ENCODE measurements at regions not wholly inside any gene's neighbourhood (a gene's known extent, or its start where the extent isn't known, plus 50 kb on each side); places are given as distances from the start of the nearest gene placed in this dataset.
"Not testable (repeated sequence)": the region's sequence is repeated elsewhere in the genome, so short reads cannot be mapped to it uniquely, and the experiment has no call there.

GRCh38 chr5:105872569-105873270, 1798.0 kb downstream of the EFNA5 start:
- no peak overlapping the region for H3K27ac Mint-ChIP-seq
- ATAC-seq (no peak), DNase-seq (no peak)
- H3K36me3 Mint-ChIP-seq, result no peaks in the 10 kb centered on the region
- Histone ChIP-seq H3K4me1 (ENCODE audit: control insufficient read depth, insufficient read depth, low read length) (no peaks in the 10 kb centered on the region), H3K36me3 (ENCODE audit: control insufficient read depth, insufficient read depth, low read length) (no peaks in the 10 kb centered on the region), H3K4me3 (ENCODE audit: low read length) (no peak overlapping the region), H3K9me3 (ENCODE audit: control insufficient read depth, insufficient read depth, low read length) (peaks cover 17% of the 10 kb centered on the region), H3K27ac (ENCODE audit: low read length) (no peak overlapping the region), H3K27me3 (ENCODE audit: control insufficient read depth, insufficient read depth, low read length) (no peaks in the 10 kb centered on the region)
- H3K4me3 Mint-ChIP-seq, result no peak overlapping the region
- no peaks in the 10 kb centered on the region for H3K27me3 Mint-ChIP-seq (ENCODE audit: low read depth in 2 of 2)
- TF ChIP-seq, protein P1, sequence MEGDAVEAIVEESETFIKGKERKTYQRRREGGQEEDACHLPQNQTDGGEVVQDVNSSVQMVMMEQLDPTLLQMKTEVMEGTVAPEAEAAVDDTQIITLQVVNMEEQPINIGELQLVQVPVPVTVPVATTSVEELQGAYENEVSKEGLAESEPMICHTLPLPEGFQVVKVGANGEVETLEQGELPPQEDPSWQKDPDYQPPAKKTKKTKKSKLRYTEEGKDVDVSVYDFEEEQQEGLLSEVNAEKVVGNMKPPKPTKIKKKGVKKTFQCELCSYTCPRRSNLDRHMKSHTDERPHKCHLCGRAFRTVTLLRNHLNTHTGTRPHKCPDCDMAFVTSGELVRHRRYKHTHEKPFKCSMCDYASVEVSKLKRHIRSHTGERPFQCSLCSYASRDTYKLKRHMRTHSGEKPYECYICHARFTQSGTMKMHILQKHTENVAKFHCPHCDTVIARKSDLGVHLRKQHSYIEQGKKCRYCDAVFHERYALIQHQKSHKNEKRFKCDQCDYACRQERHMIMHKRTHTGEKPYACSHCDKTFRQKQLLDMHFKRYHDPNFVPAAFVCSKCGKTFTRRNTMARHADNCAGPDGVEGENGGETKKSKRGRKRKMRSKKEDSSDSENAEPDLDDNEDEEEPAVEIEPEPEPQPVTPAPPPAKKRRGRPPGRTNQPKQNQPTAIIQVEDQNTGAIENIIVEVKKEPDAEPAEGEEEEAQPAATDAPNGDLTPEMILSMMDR (IDR thresholded peaks at IDR 0.05), result no peak
- intact Hi-C loops (cut with micrococcal nuclease), result no loop called here
- peaks cover 13 to 17% of the 10 kb centered on the region in 2 donors for H3K9me3 Mint-ChIP-seq
- H3K4me1 Mint-ChIP-seq, result no peaks in the 10 kb centered on the region
- WGBS (ENCODE audit: insufficient coverage), result 88% methylated on average over 15 of the region's 15 CpGs

DNA sequence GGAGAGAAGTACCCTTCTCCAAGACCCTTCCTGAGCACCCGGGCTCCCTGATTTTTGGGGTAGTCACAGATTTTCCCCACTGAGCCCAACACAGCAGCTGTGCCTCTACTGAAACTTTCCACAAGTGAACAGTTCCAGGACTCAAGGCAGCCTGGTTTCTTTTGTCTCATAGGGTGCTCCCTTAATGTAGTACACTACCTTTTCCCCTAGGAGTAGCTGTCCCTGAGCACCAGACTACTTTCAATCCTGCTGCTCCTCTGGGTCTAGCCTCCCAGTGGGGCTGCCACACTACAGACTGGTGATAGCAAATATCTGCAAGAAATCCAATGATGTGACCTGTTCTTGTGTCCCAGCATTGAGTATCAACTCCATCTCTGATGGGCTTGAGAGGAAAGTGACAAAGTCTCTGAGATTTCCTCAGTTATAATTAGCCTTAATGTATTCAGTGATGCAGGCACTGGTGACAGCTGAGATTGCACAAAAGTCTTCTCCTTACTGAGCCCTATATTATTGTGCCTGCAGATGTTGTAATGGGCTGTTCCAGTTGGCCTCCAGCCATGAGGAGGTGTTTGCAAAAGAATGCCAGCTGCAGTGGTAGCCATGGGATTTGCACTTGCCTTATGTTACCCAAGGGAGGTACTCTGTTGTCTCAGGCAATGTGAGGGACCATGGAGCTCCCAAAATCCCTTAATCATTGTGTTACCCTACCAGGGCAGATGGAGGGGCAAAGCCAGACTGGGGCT, 1802.5 kb downstream of the EFNA5 start:
- H3K27me3 Mint-ChIP-seq (ENCODE audit: low read depth in 2 of 2), result no peaks in the 10 kb centered on the region
- intact Hi-C loops (cut with micrococcal nuclease), result no loop called here
- H3K4me1 Mint-ChIP-seq, result no peaks in the 10 kb centered on the region

GRCh38 chr5:105865834-105866233, 1804.9 kb downstream of the EFNA5 start:
- H3K27ac ChIP-seq (ENCODE audit: low read length), result no peak overlapping the region
- H3K4me1 Mint-ChIP-seq, result no peaks in the 10 kb centered on the region
- no peak for ATAC-seq
- peaks cover 12 to 15% of the 10 kb centered on the region in 2 donors for H3K9me3 Mint-ChIP-seq
- no peaks in the 10 kb centered on the region for H3K36me3 ChIP-seq (ENCODE audit: control insufficient read depth, insufficient read depth, low read length)
- H3K27ac Mint-ChIP-seq, result no peak overlapping the region
- no CpG with 5 or more reads among the region's 1 CpG for WGBS (ENCODE audit: insufficient coverage)
- TF ChIP-seq, protein P1 (IDR thresholded peaks at IDR 0.05), result no peak
- H3K4me3 ChIP-seq (ENCODE audit: low read length), result no peak overlapping the region
- no peaks in the 10 kb centered on the region for H3K4me1 ChIP-seq (ENCODE audit: control insufficient read depth, insufficient read depth, low read length)
- no peaks in the 10 kb centered on the region for H3K27me3 ChIP-seq (ENCODE audit: control insufficient read depth, insufficient read depth, low read length)
- peaks cover 12% of the 10 kb centered on the region for H3K36me3 Mint-ChIP-seq
- no peak overlapping the region for H3K4me3 Mint-ChIP-seq
- DNase-seq, result no peak
- intact Hi-C loops (cut with micrococcal nuclease), result no loop called here
- peaks cover 19% of the 10 kb centered on the region for H3K9me3 ChIP-seq (ENCODE audit: control insufficient read depth, insufficient read depth, low read length)
- no peaks in the 10 kb centered on the region for H3K27me3 Mint-ChIP-seq (ENCODE audit: low read depth in 2 of 2)

More for the DNA sequence above, 1802.5 kb downstream of the EFNA5 start:
- peaks cover 17 to 20% of the 10 kb centered on the region in 2 donors for H3K9me3 Mint-ChIP-seq
- DNase-seq, result no peak
- Histone ChIP-seq H3K9me3 (ENCODE audit: control insufficient read depth, insufficient read depth, low read length) (peaks cover 21% of the 10 kb centered on the region), H3K27me3 (ENCODE audit: control insufficient read depth, insufficient read depth, low read length) (no peaks in the 10 kb centered on the region), H3K36me3 (ENCODE audit: control insufficient read depth, insufficient read depth, low read length) (no peaks in the 10 kb centered on the region), H3K27ac (ENCODE audit: low read length) (no peak overlapping the region), H3K4me1 (ENCODE audit: control insufficient read depth, insufficient read depth, low read length) (no peaks in the 10 kb centered on the region), H3K4me3 (ENCODE audit: low read length) (no peak overlapping the region)
- H3K4me3 Mint-ChIP-seq, result no peak overlapping the region
- peaks cover 12% of the 10 kb centered on the region for H3K36me3 Mint-ChIP-seq
- ATAC-seq, result no peak
- no peak overlapping the region for H3K27ac Mint-ChIP-seq
- WGBS (ENCODE audit: insufficient coverage), result 92% methylated on average over 1 of the region's 1 CpG
- TF ChIP-seq, protein P1 (IDR thresholded peaks at IDR 0.05), result no peak

GRCh38 chr5:105859350-105859749, 1811.4 kb downstream of the EFNA5 start:
- H3K36me3 Mint-ChIP-seq, result peaks cover 18% of the 10 kb centered on the region
- H3K9me3 ChIP-seq (ENCODE audit: control insufficient read depth, insufficient read depth, low read length); H3K27me3 Mint-ChIP-seq (ENCODE audit: low read depth in 2 of 2); H3K4me1 Mint-ChIP-seq; H3K27ac ChIP-seq (ENCODE audit: low read length); H3K4me3 ChIP-seq (ENCODE audit: low read length); DNase-seq; intact Hi-C loops (cut with micrococcal nuclease); H3K4me1 ChIP-seq (ENCODE audit: control insufficient read depth, insufficient read depth, low read length); H3K4me3 Mint-ChIP-seq; ATAC-seq; H3K27me3 ChIP-seq (ENCODE audit: control insufficient read depth, insufficient read depth, low read length); H3K36me3 ChIP-seq (ENCODE audit: control insufficient read depth, insufficient read depth, low read length); H3K27ac Mint-ChIP-seq: not testable (repeated sequence)
- 95% methylated on average over 33 of the region's 33 CpGs for WGBS (ENCODE audit: insufficient coverage)
- H3K9me3 Mint-ChIP-seq, result peaks cover 18 to 27% of the 10 kb centered on the region in 2 donors

Measured in natural killer cell (primary cell).